ENCODE measurements at regions not wholly inside any gene's neighbourhood (a gene's known extent, or its start where the extent isn't known, plus 50 kb on each side); places are given as distances from the start of the nearest gene placed in this dataset.

GRCh38 chr18:24595561-24596031, 135.2 kb downstream of the HRH4 start:
- CTCF ChIA-PET: no interaction called here
- Mint-ChIP-seq H3K9me3 (no peaks in the 10 kb centered on the region), H3K36me3 (no peaks in the 10 kb centered on the region), H3K4me1 (no peaks in the 10 kb centered on the region), H3K27me3 (peaks cover 3 to 23% of the 10 kb centered on the region in 2 donors), H3K27ac (no peak overlapping the region), H3K4me3 (no peak overlapping the region)
- Histone ChIP-seq H3K36me3 (ENCODE audit: insufficient read depth, low read length) (no peaks in the 10 kb centered on the region), H3K4me3 (ENCODE audit: low read length) (no peak overlapping the region), H3K27me3 (ENCODE audit: insufficient read depth, low read length, poor library complexity, severe bottlenecking) (no peaks in the 10 kb centered on the region), H3K4me1 (ENCODE audit: insufficient read depth, low read length) (no peaks in the 10 kb centered on the region), H3K9me3 (ENCODE audit: low read length) (no peaks in the 10 kb centered on the region), H3K27ac (ENCODE audit: low read depth, low read length) (no peak overlapping the region)
- no peak for DNase-seq
- POLR2A ChIA-PET: no interaction called here

DNA sequence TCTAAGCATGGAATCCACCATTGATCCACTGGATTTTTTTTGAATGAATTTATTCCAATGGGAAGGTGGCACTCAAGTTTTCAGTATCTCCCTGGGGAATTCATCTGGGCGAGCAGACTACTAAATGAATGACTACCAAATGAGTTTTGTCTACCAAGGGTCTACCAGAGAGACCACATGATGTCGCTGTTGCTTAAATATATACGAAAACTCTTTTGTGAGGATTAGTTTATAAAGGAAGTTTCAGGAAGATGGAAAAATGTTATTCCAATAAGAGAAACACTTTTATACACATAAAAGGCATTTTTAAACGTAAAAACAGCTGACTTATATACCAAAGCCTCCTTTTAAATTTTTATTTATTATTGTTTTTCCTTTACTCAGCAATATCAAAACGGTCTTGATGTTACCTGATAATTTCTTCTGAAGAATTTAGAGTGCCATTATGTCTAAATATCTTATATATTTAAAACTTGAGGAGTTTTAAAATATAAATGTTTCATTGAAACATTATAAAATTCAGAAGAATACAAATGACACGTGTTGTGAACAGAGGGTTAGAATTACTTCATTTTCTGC, 139.7 kb downstream of the HRH4 start:
- Mint-ChIP-seq H3K4me3 (no peak overlapping the region), H3K9me3 (no peaks in the 10 kb centered on the region), H3K27me3 (peaks cover 3 to 31% of the 10 kb centered on the region in 2 donors), H3K4me1 (no peaks in the 10 kb centered on the region), H3K27ac (no peak overlapping the region), H3K36me3 (no peaks in the 10 kb centered on the region)
- POLR2A ChIA-PET: no interaction called here
- Histone ChIP-seq H3K9me3 (ENCODE audit: low read length) (no peaks in the 10 kb centered on the region), H3K27me3 (ENCODE audit: insufficient read depth, low read length, poor library complexity, severe bottlenecking) (no peaks in the 10 kb centered on the region), H3K27ac (ENCODE audit: low read depth, low read length) (no peak overlapping the region), H3K4me3 (ENCODE audit: low read length) (no peak overlapping the region), H3K4me1 (ENCODE audit: insufficient read depth, low read length) (no peaks in the 10 kb centered on the region), H3K36me3 (ENCODE audit: insufficient read depth, low read length) (no peaks in the 10 kb centered on the region)
- CTCF ChIA-PET: interaction anchor here (1.0 to 1.1 kb wide), 2 partner anchors 9 to 127 kb away, joined by 3 to 5 read pairs; no protein-coding TSS in a partner anchor
- DNase-seq: no peak

DNA sequence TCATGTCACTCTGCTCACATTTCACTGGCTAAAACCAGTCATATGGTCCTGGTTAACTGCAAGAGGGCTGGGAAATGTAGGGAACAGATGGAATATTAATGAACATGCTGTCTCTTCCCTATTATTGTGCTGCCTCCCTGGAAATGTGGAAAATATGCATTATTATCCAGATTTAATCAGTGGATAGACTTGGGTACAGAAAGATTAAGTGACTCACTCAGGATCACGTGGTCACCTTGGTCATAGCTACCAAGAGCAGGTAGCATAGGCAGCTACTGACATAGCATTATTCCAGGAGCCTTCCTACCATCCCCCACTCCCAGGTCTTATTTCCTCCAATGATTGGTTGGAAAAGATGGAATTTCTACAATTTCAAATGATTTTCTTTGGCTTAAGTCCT, 141.1 kb downstream of the HRH4 start:
- Mint-ChIP-seq H3K27me3 (peaks cover 2 to 31% of the 10 kb centered on the region in 2 donors), H3K27ac (no peak overlapping the region), H3K9me3 (no peaks in the 10 kb centered on the region), H3K4me1 (no peaks in the 10 kb centered on the region), H3K36me3 (no peaks in the 10 kb centered on the region), H3K4me3 (no peak overlapping the region)
- Histone ChIP-seq H3K4me3 (ENCODE audit: low read length) (no peak overlapping the region), H3K9me3 (ENCODE audit: low read length) (no peaks in the 10 kb centered on the region), H3K27me3 (ENCODE audit: insufficient read depth, low read length, poor library complexity, severe bottlenecking) (no peaks in the 10 kb centered on the region), H3K27ac (ENCODE audit: low read depth, low read length) (no peak overlapping the region), H3K36me3 (ENCODE audit: insufficient read depth, low read length) (no peaks in the 10 kb centered on the region), H3K4me1 (ENCODE audit: insufficient read depth, low read length) (no peaks in the 10 kb centered on the region)
- ChIA-PET POLR2A (no interaction called here), CTCF (no interaction called here)
- no peak for DNase-seq

GRCh38 chr18:24602201-24602600, 141.8 kb downstream of the HRH4 start:
- no peak overlapping the region for H3K27ac ChIP-seq (ENCODE audit: low read depth, low read length)
- no peaks in the 10 kb centered on the region for H3K9me3 ChIP-seq (ENCODE audit: low read length)
- Mint-ChIP-seq H3K9me3 (no peaks in the 10 kb centered on the region), H3K36me3 (no peaks in the 10 kb centered on the region), H3K27me3 (peaks cover 6 to 36% of the 10 kb centered on the region in 2 donors), H3K4me1 (no peaks in the 10 kb centered on the region), H3K4me3 (no peak overlapping the region), H3K27ac (no peak overlapping the region)
- H3K4me3 ChIP-seq (ENCODE audit: low read length): no peak overlapping the region
- ChIA-PET CTCF (no interaction called here), POLR2A (no interaction called here)
- no peaks in the 10 kb centered on the region for H3K4me1 ChIP-seq (ENCODE audit: insufficient read depth, low read length)
- no peaks in the 10 kb centered on the region for H3K36me3 ChIP-seq (ENCODE audit: insufficient read depth, low read length)
- H3K27me3 ChIP-seq (ENCODE audit: insufficient read depth, low read length, poor library complexity, severe bottlenecking): no peaks in the 10 kb centered on the region
- DNase-seq: no peak

DNA sequence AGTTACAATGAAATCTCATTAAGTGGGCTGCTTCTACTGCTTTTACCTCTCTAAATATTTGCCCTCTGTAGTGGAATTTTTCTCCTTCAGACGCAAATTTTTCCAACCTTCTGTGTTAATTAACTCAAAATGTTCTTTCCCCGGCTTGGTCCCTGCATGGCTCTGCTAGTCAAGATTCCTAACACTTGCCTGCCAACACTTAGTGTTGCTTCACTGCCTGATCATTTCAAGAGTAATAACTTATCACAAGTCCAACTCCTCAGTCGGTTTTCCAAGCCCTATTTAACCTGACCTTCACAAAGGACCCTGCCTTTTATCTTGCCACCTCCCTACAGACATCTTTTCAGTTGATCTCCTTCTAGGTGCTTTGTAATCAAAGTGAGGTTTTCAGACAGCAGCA, 142.7 kb downstream of the HRH4 start:
- H3K27ac ChIP-seq (ENCODE audit: low read depth, low read length): no peak overlapping the region
- no peak overlapping the region for H3K4me3 ChIP-seq (ENCODE audit: low read length)
- H3K27me3 ChIP-seq (ENCODE audit: insufficient read depth, low read length, poor library complexity, severe bottlenecking): no peaks in the 10 kb centered on the region
- Mint-ChIP-seq H3K4me3 (no peak overlapping the region), H3K9me3 (no peaks in the 10 kb centered on the region), H3K27ac (no peak overlapping the region), H3K36me3 (no peaks in the 10 kb centered on the region), H3K4me1 (no peaks in the 10 kb centered on the region), H3K27me3 (peaks cover 9 to 32% of the 10 kb centered on the region in 2 donors)
- H3K4me1 ChIP-seq (ENCODE audit: insufficient read depth, low read length): no peaks in the 10 kb centered on the region
- no peak for DNase-seq
- ChIA-PET POLR2A (no interaction called here), CTCF (no interaction called here)
- no peaks in the 10 kb centered on the region for H3K36me3 ChIP-seq (ENCODE audit: insufficient read depth, low read length)
- no peaks in the 10 kb centered on the region for H3K9me3 ChIP-seq (ENCODE audit: low read length)

GRCh38 chr18:24605444-24605843, 145.0 kb downstream of the HRH4 start:
- no peaks in the 10 kb centered on the region for H3K9me3 Mint-ChIP-seq
- no peaks in the 10 kb centered on the region for H3K36me3 Mint-ChIP-seq
- no peak overlapping the region for H3K27ac Mint-ChIP-seq
- ChIA-PET POLR2A (no interaction called here), CTCF (no interaction called here)
- no peaks in the 10 kb centered on the region for H3K27me3 ChIP-seq (ENCODE audit: insufficient read depth, low read length, poor library complexity, severe bottlenecking)
- no peaks in the 10 kb centered on the region for H3K4me1 ChIP-seq (ENCODE audit: insufficient read depth, low read length)
- no peak for DNase-seq
- no peak overlapping the region for H3K4me3 Mint-ChIP-seq
- H3K9me3 ChIP-seq (ENCODE audit: low read length): no peaks in the 10 kb centered on the region
- no peak overlapping the region for H3K27ac ChIP-seq (ENCODE audit: low read depth, low read length)
- peaks cover 9 to 14% of the 10 kb centered on the region in 2 donors for H3K27me3 Mint-ChIP-seq
- H3K4me1 Mint-ChIP-seq: no peaks in the 10 kb centered on the region
- no peak overlapping the region for H3K4me3 ChIP-seq (ENCODE audit: low read length)
- H3K36me3 ChIP-seq (ENCODE audit: insufficient read depth, low read length): no peaks in the 10 kb centered on the region

DNA sequence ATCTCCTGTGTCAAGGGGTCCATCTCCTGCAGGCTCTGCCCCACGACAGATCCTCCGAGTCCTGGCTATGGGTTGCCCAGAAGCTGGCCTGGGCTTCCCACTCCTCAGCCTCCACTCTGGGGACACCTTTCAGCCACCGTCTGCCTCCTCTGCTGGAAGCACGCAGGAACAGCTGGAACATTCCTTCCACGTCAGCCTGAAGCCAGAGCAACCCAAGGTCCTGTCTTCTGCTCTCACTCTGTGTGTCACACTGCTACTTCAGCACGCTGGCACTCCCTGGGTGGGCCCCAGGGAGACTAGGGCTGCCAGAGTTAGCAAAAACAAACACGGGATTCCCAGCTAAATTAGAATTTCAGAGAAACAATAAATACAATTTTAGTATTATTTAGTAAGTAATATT, 148.8 kb downstream of the HRH4 start:
- Mint-ChIP-seq H3K9me3 (no peaks in the 10 kb centered on the region), H3K4me1 (no peaks in the 10 kb centered on the region), H3K4me3 (no peak overlapping the region), H3K36me3 (no peaks in the 10 kb centered on the region), H3K27ac (no peak overlapping the region), H3K27me3 (peaks cover 5 to 9% of the 10 kb centered on the region in 2 donors)
- DNase-seq: no peak
- no peak overlapping the region for H3K27ac ChIP-seq (ENCODE audit: low read depth, low read length)
- H3K9me3 ChIP-seq (ENCODE audit: low read length): no peaks in the 10 kb centered on the region
- H3K4me3 ChIP-seq (ENCODE audit: low read length): no peak overlapping the region
- no peaks in the 10 kb centered on the region for H3K36me3 ChIP-seq (ENCODE audit: insufficient read depth, low read length)
- no peaks in the 10 kb centered on the region for H3K4me1 ChIP-seq (ENCODE audit: insufficient read depth, low read length)
- ChIA-PET POLR2A (no interaction called here), CTCF (interaction anchor here (1.1 kb wide), 1 partner anchor 9 kb away, joined by 3 read pairs; no protein-coding TSS in a partner anchor)
- no peaks in the 10 kb centered on the region for H3K27me3 ChIP-seq (ENCODE audit: insufficient read depth, low read length, poor library complexity, severe bottlenecking)

DNA sequence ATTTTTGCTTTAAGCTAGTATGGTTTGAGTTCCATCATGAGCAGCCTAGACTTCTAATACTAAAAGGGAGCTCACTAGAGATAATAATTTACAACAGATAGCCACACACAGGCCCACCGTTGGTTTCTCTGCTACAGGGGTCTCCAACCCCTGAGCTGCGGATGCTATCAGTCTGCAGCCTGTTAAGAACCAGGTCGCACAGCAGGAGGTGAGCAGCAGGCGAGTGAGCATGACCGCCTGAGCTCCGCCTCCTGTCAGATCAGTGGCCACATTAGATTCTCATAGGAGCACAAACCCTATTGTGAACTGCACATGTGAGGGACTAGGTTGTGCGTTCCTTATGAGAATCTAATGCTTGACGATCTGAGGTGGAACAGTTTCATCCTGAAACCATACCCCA, 150.6 kb downstream of the HRH4 start:
- POLR2A ChIA-PET: no interaction called here
- no peaks in the 10 kb centered on the region for H3K36me3 ChIP-seq (ENCODE audit: insufficient read depth, low read length)
- H3K27ac ChIP-seq (ENCODE audit: low read depth, low read length): no peak overlapping the region
- H3K4me3 ChIP-seq (ENCODE audit: low read length): no peak overlapping the region
- Mint-ChIP-seq H3K4me3 (no peak overlapping the region), H3K4me1 (no peaks in the 10 kb centered on the region), H3K9me3 (no peaks in the 10 kb centered on the region), H3K27me3 (peaks cover 5 to 9% of the 10 kb centered on the region in 2 donors), H3K27ac (peak overlapping the region in 1 of 8 donors; percentile 24), H3K36me3 (no peaks in the 10 kb centered on the region)
- H3K9me3 ChIP-seq (ENCODE audit: low read length): no peaks in the 10 kb centered on the region
- CTCF ChIA-PET: no interaction called here
- no peaks in the 10 kb centered on the region for H3K27me3 ChIP-seq (ENCODE audit: insufficient read depth, low read length, poor library complexity, severe bottlenecking)
- no peak for DNase-seq
- H3K4me1 ChIP-seq (ENCODE audit: insufficient read depth, low read length): no peaks in the 10 kb centered on the region

Measured in CD8-positive, alpha-beta memory T cell (primary cell).